GM21825 (cell line): ENCODE measurements at regions not wholly inside any gene's neighbourhood (a gene's known extent, or its start where the extent isn't known, plus 50 kb on each side); places are given as distances from the start of the nearest gene placed in this dataset.
"Not testable (repeated sequence)": the region's sequence is repeated elsewhere in the genome, so short reads cannot be mapped to it uniquely, and the experiment has no call there.

Experiments
- ATAC-seq: cut with Tn5 transposase; IDR thresholded peaks from one replicate; pipeline ENCODE4 v1.9.1; 2021; ENCODE audit warnings: mild to moderate bottlenecking, moderate library complexity; ENCODE audit not compliant: unreplicated experiment

DNA sequence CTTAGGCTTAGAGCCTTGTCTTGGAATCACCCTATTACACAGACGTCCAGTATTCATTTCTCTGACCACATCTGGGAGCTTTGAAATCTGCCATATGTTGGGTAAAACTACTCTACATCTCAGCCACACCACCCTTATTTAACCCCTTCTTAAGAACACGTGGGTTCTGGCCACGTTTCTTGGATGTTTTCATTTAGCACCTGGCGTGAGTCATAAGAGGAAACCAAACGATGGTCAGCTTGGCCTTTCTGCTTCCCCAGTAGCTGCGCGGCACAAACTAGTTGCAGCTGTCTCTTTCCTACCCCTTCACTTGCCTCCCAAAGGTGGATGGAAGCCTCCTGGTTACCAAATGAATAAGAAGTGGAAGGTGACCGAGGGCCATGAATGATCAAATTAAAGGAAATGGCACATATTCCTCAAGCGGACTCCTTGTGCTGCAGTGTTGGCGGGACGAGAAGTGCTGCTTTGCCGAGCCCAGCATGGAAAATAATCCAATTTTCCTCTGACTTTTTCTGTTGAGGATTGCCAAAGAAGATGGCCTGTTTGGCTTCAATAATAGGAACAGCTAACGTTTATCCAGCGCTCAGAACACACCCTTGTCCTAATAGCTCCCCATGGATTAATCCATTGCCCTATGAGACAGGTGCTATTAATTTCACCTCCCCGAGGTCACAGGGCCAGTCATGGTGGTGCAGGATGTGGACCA is 154.1 kb downstream of the ZNF664 start:
- no peak for ATAC-seq

DNA sequence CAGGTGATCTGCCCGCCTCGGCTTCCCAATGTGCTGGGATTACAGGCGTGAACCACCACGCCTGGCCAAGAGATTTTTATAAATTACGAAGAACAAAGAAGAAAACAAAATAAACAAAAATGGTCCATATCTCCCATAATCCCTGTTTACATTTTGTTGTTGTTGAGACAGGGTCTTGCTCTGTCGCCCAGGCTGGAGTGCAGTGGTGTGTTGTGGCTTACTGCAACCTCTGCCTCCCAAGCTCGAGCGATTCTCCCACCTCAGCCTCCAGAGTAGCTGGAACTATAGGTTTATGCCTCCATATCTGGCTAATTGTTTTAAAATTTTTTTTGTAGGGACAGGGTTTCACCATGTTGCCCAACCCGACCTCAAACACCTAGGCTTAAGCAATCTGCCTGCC is 156.1 kb downstream of the ZNF664 start:
- no peak for ATAC-seq

DNA sequence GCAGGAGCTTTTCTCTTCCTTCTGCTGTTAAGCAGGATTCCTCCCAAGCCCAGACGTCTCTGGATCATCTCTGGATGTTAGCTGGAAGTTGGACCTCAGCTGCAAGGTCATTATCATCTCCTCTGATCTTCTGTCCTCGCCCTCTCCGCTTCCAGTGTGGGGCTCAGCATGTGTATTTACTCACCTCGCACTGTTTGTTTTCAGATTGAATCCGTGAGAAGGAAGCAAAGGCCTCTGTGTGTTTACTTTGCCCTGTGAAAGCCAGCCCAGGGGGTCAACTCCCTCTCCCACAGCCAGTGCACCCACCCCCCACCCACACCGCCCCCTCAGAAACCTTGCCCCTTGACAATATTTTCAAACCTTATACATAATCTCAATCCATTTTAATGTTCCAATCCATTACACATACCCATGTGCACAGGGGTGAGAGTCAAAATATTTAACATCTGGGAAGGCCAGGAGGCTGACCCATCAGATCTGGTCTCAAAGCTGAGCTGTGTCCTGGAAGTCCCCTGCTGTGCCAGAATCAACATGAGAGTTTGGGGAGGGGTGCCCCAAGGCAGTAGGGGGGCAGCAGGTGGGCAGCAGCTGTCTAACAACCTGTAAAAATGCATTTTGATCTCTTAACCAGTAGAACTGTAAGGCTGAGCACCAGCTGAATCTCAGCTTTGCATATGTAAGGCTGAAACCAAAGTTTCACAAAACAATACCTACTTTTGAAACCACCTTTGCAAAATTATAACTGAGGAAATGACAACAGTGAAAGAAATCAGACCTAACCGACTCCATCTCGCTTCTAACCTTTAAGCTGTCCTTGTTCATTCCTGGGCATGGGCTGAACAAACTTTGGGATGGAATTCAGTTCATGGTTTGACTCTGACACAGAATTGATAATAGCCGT is 157.9 kb downstream of the ZNF664 start:
- ATAC-seq, result no peak

DNA sequence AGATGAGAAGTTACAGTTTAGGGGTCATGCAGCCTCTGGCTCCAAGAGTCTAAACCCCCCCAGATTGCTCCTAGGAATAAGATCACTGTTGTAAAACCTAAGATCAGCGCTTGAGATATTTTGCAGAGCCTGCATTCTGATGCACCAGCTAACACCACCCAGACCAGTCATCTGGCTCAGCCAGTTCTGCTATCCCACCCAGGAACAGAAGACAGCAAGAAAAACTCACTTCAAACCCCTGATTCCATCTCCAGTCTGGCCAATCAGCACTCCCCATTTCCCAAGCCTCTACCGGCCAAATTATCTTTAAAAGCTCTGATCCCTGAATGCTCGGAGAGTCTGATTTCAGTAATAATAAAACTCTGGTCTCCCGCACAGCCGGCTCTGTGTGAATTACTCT is 158.6 kb downstream of the ZNF664 start:
- ATAC-seq, result no peak

DNA sequence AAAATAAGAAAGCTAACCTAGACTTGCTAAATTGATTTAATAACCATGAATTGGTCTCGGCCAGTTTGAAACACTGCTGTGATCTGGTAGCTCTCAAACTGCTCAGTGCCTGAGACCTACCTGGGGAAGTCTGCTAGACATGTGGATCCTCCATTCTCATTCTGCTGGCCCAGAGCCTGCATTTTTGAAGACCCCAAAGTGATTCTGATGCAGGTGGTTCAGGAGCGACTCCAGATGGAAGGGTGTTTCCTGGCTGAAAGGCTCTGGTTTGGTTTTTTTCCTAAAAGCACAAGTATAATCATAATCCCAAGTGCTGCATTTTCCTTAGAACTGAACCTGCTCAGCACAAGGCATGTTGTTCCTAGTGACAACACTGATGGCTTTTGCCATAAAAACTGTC is 159.5 kb downstream of the ZNF664 start:
- no peak for ATAC-seq

DNA sequence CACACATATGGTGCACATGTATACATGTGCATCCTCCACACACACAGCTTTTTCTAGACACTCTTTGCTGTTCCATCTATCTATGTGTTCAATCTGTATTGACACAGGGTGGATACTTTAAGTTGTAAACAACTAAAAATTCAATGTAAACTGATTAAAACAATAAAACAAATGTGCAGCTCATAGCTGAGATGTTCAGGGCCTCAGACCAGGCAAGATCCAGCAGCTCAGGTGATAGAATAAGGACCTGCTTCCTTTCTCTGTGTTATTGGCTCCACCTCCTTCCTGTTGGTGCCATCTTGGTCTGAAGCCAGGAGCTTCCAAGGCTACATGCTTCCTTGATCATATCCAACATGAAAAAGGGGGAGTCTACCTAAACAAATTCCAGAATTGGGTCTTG is 158.1 kb upstream of the RFLNA start:
- ATAC-seq, result no peak

DNA sequence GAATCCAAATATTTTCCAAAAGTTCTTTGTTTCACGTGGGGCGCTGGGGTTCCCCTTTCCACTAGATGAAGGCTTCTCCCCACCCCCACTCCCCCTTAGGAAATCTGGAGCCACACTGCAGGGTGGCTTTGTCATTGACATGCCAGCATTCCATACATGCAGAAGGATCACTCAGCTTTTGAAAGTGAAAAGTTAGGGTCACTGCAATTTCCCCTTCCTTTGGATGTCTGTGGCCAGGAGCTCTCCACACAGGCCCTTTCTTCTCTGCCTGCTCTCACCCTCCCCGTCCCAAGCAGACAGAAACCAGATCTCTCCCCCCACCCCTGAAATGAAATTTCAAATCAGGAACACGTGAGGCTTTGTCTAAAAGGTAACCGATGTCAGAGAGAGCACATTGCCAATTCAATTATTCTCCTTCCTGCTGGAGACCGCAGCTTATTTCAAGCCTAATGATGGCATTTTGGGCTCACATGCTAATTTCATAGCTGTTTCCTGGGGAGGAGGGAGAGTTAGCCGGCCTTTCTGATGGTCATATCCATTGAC is 153.9 kb upstream of the RFLNA start:
- ATAC-seq, result no peak

DNA sequence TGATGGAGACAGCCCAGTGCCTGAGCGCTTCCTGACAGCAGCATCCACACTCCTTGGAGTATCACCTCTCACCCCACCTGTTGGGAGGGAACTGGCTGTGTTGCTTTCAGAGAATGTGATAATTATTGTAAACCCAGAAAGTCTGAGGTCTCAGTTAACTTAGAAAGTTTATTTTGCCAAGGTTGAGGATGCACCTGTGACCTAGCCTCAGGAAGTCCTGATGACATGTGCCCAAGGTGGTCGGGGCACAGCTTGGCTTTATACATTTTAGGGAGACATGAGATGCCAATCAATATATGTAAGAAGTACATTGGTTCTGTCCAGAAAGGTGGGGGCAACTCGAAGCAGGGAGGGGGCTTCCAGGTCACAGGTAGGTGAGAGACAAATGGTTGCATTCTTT is 153.3 kb upstream of the RFLNA start:
- ATAC-seq, result not testable (repeated sequence)

DNA sequence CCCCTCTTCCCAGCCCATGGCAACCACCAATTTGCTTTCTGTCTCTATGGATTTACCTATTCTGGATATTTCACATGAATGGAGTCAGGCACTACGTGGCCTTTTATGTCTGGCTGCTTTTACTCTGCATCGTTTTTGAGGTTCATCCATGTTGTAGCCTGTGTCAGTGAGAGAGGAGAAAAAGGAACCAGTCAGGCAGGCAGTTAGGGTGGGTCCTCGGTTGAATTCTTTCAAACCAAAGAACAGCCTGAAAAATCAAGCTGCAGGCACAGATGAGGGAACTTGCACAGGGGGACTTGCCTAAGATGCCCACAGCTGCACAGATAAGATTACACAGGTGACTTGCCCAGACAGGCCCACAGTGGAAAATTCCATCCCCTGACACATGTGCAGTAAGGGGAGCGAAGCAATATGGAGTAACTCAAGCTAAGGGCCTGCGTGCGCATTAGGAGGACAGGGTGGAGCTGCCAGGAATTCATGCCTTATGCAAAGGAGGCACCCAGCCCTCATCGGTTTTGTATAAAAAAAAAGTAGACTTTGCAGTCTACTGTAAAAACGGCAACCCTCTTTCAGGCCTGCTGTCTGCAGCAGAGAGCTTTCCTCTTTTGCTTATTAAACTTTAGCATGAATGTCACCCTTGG is 152.4 kb upstream of the RFLNA start:
- ATAC-seq, result no peak

DNA sequence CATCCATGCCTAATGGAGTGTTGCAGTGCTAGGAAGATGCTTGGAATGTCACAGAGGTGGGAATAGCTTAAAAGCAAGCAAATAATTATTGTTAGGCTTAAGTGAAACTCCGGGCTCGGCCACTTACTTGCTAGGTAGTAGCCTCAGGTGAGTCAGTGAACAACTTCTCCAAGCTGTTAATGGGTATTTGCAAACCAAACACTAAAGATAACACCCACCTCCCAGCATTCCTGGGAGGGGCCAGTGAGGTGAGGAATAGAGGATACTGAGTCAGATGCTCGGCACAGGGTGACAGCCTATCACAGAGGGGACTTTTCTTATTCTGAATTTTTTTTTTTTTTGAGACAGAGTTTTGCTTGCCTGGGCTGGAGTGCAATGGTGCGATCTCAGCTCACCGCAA is 151.2 kb upstream of the RFLNA start:
- no peak for ATAC-seq

DNA sequence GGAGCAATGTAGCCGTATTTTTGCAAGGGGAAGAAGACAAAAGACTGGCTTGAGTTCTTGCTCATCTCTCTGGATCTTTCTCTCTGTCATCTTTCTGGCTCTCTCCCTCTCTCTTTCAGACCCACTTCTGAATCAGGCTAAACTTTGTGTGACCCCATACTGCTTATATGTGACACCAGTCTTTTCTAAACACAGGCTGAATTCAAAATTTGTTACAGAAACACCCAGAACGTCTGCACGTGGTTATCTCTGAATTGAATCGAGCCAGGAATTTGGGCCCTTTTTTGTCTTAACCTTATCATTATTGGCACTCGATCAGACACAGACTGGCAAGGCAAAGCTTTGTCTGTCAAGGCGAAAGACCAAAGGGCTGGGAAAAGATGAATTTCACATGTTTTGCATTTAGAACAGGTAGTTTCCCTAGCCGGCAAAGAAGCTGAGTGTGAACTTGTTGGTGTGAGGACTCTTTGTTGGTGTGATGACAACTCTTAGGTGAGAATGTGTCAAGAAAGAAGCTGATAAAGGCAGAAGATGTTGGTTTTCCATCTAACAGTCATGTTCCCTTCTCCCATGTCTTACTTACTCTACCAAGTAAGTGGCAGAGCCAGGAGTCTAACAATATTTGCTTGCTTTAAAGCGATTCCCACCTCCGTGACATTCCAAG is 150.2 kb upstream of the RFLNA start:
- ATAC-seq, result no peak

DNA sequence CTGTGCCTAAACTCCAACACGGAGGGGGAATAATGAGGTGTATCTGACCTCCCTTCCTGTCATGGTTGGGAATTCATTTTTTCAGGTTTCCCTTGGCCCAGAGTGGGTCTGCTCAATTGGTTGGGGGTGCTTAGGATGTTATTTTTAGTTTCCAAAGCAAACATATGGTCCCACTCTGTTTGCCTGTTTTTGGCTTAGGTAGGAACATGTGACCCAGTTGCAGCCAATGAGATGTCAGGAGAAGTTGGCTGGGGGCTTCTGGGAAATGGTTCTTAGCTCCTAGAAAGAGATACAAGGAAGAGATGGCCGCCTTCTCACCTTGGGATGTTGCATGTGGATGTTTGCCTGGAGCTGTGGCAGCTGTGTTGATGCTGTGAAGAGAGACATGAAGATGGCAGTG is 147.9 kb upstream of the RFLNA start:
- no peak for ATAC-seq

DNA sequence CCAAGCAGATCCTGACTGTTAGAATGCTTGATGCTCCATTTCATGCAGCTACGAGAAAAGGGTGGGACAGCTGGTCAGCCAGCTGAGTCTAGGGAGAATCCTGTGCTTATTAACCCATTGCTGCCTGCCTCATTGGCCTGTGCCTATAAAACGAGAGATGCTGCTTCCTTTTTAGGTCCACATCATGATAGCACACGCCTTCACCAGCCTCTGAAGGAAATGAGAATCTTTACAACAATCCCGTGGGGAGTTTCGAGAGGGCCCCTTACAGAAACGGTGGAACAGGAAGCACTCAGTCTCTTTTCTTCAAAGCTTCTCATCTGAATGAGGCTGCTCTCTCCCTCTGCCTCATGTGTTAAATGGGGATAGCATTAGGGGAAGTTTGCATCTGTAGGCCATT is 147.3 kb upstream of the RFLNA start:
- ATAC-seq, result no peak

DNA sequence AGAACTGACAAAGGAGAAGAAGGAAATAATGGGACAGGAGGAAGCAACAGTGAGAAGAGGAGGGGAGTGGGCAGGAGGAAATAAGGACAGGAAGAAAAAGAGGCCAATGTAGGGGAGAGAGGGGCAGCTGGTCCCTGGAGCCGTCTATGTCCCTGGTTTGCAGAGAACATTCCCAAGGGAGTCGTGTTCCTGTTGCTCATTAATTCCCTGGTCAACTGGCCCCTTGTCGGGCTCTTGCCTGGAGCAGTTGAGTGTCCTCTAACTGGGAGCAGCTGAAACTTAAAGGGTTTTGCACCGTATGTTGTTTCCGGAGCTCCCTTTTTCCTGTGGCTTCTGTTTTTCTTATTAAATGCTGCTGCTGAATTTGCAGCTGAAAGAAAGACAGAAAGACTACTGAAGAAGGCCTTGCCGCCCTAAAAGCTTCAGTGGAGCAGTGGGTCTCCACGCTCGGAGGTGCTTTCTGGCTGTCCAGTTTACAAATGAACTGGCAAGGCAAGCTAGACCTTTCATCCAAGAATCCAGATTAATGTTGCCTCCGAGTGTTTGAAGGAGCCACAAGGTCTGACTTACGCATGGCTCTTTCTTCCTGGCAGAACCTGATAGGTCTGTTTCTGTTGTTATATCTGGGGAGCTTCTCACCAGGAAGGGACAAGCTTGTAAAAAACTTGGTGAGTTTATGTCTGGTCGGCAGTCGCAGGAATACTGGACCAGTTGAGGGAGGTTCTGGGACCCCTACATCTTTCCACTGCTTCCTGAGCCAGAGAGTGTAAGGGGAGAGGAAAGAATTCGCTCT is 146.2 kb upstream of the RFLNA start:
- ATAC-seq, result no peak

DNA sequence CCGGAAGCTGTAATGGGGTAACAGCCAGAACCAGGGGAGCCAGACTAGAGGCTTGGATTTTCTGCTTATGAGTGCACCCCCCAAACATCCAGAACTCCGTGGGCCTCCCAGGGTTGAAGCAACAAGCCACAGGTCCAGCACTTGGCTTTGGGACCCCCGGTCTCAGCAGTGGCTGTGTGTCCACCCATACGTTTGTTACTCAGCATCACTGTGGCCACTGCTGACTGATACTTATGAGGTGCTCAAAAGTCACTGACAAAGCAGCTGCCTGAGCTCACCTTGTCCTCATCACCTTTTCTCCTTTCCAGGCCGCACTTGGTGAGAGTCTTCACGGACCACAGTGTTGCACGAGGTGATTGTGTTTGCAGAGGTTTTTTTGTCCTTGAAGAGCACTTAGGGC is 145.6 kb upstream of the RFLNA start:
- ATAC-seq, result no peak

DNA sequence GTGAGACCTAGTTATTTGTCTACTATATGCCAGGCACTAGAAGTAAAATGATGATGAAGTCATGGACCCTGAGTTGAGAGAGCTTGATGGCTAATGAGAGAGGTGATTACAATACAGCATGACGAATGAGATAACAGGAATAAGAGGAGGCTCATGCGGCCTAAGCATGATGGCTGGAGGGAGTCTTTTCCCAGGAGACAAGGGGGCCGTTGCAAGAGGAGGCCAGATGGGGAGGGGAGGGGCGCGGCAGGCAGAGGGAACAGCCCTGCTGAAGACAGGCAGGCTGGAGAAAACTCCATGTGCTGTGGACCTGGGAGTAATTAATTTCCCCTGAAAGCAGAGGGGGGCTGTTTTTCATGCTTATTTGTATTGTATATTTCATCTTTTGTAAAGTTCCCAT is 144.7 kb upstream of the RFLNA start:
- no peak for ATAC-seq

DNA sequence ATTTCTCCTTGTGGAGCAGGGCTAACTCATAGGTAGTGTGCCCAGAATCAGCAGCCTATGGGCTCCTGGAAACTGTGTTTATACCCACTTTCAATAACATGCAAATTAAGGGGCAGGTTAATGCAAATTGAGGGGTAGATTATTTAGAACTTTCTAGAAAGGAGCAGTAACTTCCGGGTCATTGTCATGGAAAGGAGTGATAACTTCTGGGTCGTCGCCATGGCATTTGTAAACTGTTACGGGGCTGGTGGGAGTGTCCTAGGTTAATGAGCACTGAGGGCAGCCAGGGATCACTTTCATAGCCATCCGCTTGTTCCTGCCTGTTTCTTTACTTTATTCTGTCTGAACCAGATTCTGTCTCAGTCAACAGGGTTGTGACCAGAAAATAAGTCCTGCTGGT is 143.3 kb upstream of the RFLNA start:
- no peak for ATAC-seq

DNA sequence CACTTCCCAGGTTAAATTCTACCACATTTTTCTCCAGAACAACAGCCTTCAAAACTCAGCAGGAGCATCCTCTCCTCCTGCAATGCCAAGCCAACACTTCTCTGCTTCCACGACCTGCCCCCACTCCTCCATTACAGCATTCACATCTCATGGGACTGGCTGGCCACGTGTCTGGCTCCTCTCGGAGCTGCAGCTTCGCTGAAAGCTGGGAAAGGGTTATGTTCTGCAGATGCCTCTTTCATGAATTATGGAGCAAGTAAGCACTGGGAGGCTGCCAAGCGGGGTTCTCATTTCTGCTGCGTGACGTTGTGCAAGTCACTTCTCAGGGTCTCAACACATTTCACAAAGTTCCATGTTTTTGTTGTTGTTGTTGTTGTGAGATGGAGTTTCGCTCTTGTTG is 142.2 kb upstream of the RFLNA start:
- no peak for ATAC-seq

DNA sequence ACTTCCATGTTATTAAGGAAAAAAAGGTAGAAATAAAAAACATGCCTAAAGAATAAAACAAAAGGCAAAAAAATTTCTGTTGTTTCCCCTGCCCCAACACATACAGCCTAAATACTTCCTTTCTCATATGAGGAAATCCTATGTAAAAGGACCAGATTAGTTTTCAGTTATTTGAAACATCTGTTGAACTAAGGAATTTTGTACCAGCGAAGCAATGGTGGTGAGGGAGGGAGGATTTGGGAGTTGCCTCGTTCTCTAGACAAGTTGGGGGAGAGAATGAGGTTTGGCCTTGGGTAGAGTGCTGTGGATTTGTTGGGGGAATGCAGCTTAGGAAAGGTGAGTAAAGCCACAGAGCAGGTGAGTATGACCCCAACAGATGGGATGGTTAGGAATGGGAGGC is 141.5 kb upstream of the RFLNA start:
- no peak for ATAC-seq

DNA sequence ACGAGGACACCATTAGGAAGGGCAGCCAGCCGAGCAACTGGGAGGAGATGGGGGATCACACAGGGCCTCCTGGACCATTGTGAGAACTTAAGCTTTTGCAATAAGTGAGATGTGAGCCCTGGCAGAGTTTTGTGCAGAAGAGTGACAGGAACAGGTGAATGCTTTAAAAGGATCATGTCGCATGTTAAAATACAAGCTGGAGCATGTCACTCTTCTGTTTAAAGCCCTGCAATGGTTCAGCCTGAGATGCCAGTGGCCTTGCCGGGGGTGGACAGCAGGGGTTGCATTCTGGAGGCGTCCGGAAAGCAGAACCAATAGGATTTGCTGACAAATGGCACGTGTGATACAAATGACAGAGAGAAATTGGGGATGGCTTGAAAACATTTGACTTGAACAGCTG is 137.5 kb upstream of the RFLNA start:
- no peak for ATAC-seq
